Large intestine (tissue), 3 donors: ENCODE measurements at regions not wholly inside any gene's neighbourhood (a gene's known extent, or its start where the extent isn't known, plus 50 kb on each side); places are given as distances from the start of the nearest gene placed in this dataset.
"Not testable (repeated sequence)": the region's sequence is repeated elsewhere in the genome, so short reads cannot be mapped to it uniquely, and the experiment has no call there.

Source experiments
- DNase-seq, 2 donors: peaks; one replicate each; pipeline versions ENCODE4 v3.0.0 to v3.0.0-alpha.2; 2013
- H3K27ac ChIP-seq: one replicate; pipeline ENCODE4 v1.5.1; 2013; ENCODE audit warnings: low read length
- H3K27me3 ChIP-seq: 2 replicates; pipeline ENCODE4 v1.6.1; 2013; ENCODE audit warnings: low read length; ENCODE audit not compliant: control insufficient read depth, insufficient read depth
- H3K36me3 ChIP-seq: 2 replicates; pipeline ENCODE4 v1.6.1; 2013; ENCODE audit warnings: low read length; ENCODE audit not compliant: control insufficient read depth, insufficient read depth
- H3K4me1 ChIP-seq: one replicate; pipeline ENCODE4 v1.6.1; 2013; ENCODE audit warnings: low read length; ENCODE audit not compliant: control insufficient read depth, insufficient read depth
- H3K4me3 ChIP-seq: one replicate; pipeline ENCODE4 v1.5.1; 2013; ENCODE audit warnings: low read length
- H3K9me3 ChIP-seq: one replicate; pipeline ENCODE4 v1.6.1; 2013; ENCODE audit warnings: mild to moderate bottlenecking, low read depth, low read length, moderate library complexity; ENCODE audit not compliant: control insufficient read depth
- WGBS: methylation state at CpG from one replicate; pipeline ENCODE4 v1.1.5; 2013; ENCODE audit warnings: low lambda C conversion rate; ENCODE audit not compliant: insufficient coverage; 5-methylcytosine and 5-hydroxymethylcytosine counted together

DNA sequence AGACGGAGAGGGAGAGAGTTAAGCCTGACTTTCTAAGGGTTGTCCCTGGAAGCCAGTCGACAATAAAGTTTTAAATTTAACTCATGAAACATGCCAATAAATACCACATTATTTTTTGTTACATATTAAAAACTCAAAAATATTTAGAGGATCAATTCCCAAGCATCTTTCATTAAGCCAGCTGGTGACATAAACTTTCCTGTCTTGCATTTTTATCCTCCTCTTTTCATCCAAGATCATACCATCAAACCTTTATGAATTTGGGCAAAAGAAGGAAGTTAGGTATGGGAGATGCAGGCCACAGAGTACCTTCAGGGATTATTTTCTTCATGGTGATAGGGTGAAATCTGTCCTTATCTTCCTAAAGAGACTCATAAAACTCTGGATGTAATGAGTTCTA, 178.3 kb upstream of the FBXL17 start:
- H3K36me3 ChIP-seq: no peaks in the 10 kb centered on the region
- no peaks in the 10 kb centered on the region for H3K4me1 ChIP-seq
- H3K4me3 ChIP-seq: no peak overlapping the region
- no peaks in the 10 kb centered on the region for H3K27me3 ChIP-seq
- H3K27ac ChIP-seq: no peak overlapping the region
- 86% methylated on average over 1 of the region's 2 CpGs for WGBS
- DNase-seq: no peak
- H3K9me3 ChIP-seq: peaks cover 8% of the 10 kb centered on the region

DNA sequence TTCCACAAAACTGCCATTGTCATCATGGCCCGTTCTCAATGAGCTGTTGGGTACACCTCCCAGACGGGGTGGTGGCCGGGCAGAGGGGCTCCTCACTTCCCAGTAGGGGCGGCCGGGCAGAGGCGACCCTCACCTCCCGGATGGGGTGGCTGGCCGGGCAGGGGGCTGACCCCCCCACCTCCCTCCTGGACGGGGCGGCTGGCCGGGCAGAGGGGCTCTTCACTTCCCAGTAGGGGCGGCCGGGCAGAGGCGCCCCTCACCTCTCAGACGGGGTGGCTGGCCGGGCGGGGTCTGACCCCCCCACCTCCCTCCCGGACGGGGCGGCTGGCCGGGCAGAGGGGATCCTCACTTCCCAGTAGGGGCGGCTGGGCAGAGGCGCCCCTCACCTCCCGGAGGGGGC, 176.9 kb upstream of the FBXL17 start:
- not testable (repeated sequence) for H3K4me1 ChIP-seq, H3K27me3 ChIP-seq, DNase-seq, H3K4me3 ChIP-seq, H3K27ac ChIP-seq, H3K9me3 ChIP-seq, H3K36me3 ChIP-seq
- WGBS: no CpG with 5 or more reads among the region's 24 CpGs

DNA sequence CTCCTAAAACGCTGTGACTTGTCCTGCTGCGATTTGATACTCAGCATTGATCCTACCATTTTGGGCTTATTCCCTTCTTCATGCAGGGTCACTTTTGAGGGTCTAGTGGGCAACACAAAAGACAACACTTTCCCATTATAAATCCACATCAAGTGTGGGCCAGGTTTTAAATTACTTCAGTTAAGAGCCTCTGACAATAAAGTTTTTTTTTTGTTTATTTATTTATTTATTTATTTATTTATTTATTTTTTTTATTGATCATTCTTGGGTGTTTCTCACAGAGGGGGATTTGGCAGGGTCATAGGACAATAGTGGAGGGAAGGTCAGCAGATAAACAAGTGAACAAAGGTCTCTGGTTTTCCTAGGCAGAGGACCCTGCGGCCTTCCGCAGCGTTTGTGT, 176.2 kb upstream of the FBXL17 start:
- not testable (repeated sequence) for H3K9me3 ChIP-seq, H3K27ac ChIP-seq, DNase-seq, H3K27me3 ChIP-seq, H3K4me1 ChIP-seq, H3K4me3 ChIP-seq, H3K36me3 ChIP-seq
- no CpG with 5 or more reads among the region's 5 CpGs for WGBS

DNA sequence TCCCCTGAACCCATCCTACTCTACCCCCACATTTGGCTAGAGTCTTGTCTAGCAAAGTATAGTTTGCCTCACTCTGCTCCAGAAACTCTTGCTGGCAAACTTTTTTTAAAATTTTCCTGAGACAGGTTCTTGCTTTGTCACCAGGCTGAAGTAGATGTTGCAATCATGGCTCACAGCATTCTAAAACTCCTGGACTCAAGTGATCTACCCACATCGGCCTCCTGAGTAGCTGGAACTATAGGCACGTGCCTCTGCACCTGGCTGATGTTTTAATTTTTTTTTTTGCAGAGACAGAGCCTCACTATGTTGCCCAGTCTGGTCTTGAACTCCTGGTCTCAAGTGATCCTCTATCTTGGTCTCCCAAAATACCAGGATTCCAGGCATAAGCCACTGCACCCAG, 175.8 kb upstream of the FBXL17 start:
- no peak for DNase-seq
- H3K36me3 ChIP-seq: no peaks in the 10 kb centered on the region
- no peaks in the 10 kb centered on the region for H3K4me1 ChIP-seq
- no peak overlapping the region for H3K27ac ChIP-seq
- peaks cover 8% of the 10 kb centered on the region for H3K9me3 ChIP-seq
- H3K27me3 ChIP-seq: no peaks in the 10 kb centered on the region
- no peak overlapping the region for H3K4me3 ChIP-seq
- 100% methylated on average over 1 of the region's 2 CpGs for WGBS

DNA sequence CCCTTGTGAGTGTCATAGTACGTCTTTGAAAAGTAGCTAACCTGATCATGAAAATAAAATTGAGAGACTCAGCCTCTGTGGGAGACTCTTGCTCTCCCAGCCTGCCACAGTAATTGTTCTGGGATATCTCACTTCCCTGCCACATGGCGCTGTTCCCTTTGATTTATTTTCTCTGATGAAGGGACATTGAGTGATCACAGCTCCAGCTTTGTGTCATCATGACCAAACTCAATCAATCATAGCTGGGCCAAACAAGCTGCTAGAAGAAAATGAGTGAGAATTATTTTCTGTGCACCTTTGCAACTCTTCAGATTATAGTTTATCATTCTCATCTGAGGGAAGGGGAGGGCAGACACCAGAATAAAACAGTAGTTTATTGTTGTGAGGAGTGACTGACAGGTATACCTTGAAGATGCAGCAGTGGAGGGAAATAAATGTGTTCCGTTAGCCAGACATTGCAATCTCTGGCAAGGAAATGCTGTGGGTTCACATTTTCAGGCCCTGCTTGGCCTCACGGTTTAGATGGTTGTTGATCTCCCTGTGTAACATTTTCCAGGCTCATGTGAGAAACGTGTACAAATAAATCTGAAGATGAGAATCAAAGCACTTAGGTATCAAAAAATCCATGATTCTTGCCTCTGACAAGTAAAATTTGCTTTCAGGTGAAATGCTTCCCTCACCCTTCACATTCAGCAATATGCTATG, 174.7 kb upstream of the FBXL17 start:
- Histone ChIP-seq H3K36me3 (no peaks in the 10 kb centered on the region), H3K4me1 (no peaks in the 10 kb centered on the region), H3K27ac (no peak overlapping the region), H3K27me3 (no peaks in the 10 kb centered on the region), H3K9me3 (peaks cover 8% of the 10 kb centered on the region), H3K4me3 (no peak overlapping the region)
- WGBS: 90% methylated on average over 1 of the region's 5 CpGs
- no peak for DNase-seq

DNA sequence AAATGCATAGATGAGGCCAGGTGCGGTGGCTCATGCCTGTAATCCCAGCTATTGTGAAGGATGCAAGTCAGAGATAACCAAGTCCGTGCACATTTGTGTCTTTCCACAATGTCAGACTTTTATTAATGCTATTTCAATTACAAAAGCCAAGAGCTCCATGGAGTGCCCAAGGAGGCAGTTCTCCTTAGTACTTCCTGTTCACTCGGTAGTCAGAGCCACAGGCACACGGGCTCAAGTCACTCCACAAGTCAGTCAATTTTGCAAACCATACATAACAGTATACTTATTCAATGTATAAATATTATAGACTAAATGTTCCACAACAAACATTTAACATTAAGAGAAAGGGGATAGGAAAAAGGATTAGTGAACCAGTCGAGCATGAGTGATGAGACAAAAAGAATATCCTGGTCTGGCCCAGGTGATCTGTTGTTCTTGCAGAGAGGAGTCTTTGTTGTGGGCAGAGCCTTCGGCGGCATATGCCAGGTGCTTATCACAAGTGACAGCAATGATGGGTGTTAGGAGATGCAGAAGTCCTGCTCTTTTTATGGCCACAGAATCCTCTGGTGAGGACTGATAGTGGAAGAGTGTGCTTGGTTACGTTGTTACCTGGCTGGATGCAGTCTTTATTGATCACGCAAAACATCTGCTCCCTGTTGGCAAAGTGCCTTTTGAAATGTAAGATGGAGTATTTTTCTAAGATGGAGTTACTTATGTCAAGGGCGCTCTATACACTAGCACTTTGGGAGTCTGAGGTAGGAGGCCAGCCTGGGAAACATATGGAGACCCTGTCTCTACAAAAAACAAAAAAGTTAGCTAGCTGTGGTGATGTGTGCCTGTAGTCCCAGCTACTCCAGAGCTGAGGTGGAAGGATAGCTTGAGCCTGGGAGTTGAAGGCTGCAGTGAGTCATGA, 167.0 kb upstream of the FBXL17 start:
- no CpG with 5 or more reads among the region's 10 CpGs for WGBS
- DNase-seq: no peak
- H3K27me3 ChIP-seq: no peaks in the 10 kb centered on the region
- H3K27ac ChIP-seq: no peak overlapping the region
- H3K9me3 ChIP-seq: no peaks in the 10 kb centered on the region
- no peaks in the 10 kb centered on the region for H3K4me1 ChIP-seq
- no peaks in the 10 kb centered on the region for H3K36me3 ChIP-seq
- no peak overlapping the region for H3K4me3 ChIP-seq

DNA sequence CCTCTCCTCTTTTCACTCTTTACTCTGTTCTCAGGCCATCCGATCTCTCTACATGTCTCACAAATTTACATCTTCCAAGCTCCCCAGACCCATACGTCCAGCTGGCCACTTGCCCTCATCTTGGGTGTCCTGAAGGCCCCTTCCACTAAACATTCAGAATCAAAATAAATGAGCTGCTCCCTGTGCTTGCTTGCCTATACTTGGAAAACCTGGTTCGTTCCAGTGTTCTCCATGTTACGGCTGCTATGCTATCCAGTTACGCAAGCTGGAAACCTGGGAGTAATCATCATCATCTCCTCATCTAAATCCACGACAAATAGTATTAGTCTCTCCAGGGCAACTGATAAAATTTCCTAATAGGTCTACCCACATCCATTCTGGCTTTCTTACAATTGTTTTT, 165.0 kb upstream of the FBXL17 start:
- H3K27ac ChIP-seq: no peak overlapping the region
- DNase-seq: no peak
- WGBS: 67% methylated on average over 5 of the region's 6 CpGs
- H3K36me3 ChIP-seq: no peaks in the 10 kb centered on the region
- H3K9me3 ChIP-seq: no peaks in the 10 kb centered on the region
- no peaks in the 10 kb centered on the region for H3K27me3 ChIP-seq
- no peaks in the 10 kb centered on the region for H3K4me1 ChIP-seq
- H3K4me3 ChIP-seq: no peak overlapping the region

DNA sequence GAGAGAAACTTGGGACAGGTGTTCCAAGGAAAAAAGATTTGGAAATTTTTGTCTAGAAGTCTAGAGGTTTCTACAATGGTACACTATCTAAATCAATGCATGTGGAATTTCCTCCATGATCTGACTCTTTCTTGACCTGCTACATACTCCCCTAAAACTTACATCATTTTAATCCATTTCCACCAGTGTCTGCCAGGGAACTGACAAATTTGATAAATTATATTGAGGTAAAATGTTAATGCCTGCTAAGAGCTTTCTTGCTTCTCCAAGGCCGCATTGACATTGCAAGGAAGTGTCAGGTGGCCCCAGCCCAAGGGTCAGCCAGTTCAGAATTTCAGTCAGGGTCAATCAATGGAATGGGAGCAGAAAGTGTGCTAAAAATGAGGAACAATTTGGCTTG, 163.4 kb upstream of the FBXL17 start:
- Histone ChIP-seq H3K36me3 (no peaks in the 10 kb centered on the region), H3K9me3 (no peaks in the 10 kb centered on the region), H3K27me3 (no peaks in the 10 kb centered on the region), H3K4me1 (no peaks in the 10 kb centered on the region), H3K27ac (no peak overlapping the region), H3K4me3 (no peak overlapping the region)
- no CpG with 5 or more reads among the region's 1 CpG for WGBS
- no peak for DNase-seq

DNA sequence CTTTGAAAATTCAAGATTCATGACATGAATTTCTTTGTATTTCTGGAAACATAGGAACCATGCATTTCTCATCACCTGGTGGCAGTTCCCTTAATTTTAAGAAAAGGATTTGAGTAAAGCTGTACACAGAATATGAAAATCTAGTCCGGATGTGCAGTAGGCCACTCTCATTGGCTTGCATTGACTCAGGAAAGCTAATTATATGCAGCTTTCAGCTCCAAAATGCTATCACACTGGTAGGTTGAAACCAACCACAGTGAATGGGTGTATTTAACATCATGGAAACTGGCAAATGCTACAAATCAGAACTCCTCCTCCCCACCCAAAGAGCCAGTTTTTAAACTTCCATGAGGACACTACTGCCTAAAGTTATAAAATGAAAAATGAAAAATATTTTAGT, 161.6 kb upstream of the FBXL17 start:
- no peaks in the 10 kb centered on the region for H3K36me3 ChIP-seq
- H3K9me3 ChIP-seq: no peaks in the 10 kb centered on the region
- WGBS: no CpG with 5 or more reads among the region's 1 CpG
- H3K4me1 ChIP-seq: no peaks in the 10 kb centered on the region
- no peak overlapping the region for H3K27ac ChIP-seq
- no peak overlapping the region for H3K4me3 ChIP-seq
- H3K27me3 ChIP-seq: no peaks in the 10 kb centered on the region
- DNase-seq: no peak

DNA sequence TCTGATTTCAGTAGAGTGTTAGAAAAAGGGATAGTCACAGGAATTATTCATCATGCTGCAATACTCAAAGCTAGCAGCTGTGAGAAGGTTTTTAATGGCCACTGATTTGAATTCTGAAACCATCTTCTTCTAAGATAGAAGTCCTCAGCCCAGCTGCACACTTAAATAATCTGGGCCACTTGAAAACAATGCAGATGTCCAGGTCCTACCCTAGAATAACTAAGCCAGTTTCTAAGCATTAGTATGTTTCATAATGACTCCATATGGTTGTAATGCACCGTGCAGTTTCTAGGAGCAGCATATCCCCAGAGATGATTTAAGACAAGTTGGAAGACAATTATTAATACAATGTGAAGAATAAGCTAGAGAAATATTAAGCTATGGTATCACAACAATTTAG, 159.9 kb upstream of the FBXL17 start:
- no peak overlapping the region for H3K4me3 ChIP-seq
- H3K27me3 ChIP-seq: no peaks in the 10 kb centered on the region
- H3K27ac ChIP-seq: no peak overlapping the region
- no peaks in the 10 kb centered on the region for H3K4me1 ChIP-seq
- H3K9me3 ChIP-seq: no peaks in the 10 kb centered on the region
- no CpG with 5 or more reads among the region's 1 CpG for WGBS
- no peak for DNase-seq
- H3K36me3 ChIP-seq: no peaks in the 10 kb centered on the region
